WTC11 (cell line): ENCODE measurements at regions not wholly inside any gene's neighbourhood (a gene's known extent, or its start where the extent isn't known, plus 50 kb on each side); places are given as distances from the start of the nearest gene placed in this dataset.

Experiments
- ATAC-seq: fragments of 200-7000 bp; cut with Tn5 transposase; 2 replicates; pipeline ENCODE4 v1.10.0; 2021; ENCODE audit warnings: mild to moderate bottlenecking, moderate library complexity
- CTCF ChIA-PET: fragments of 300-600 bp; sonication (Branson Sonifier 250); formaldehyde crosslinking; loops from one replicate; lab custom pipeline; 2021; ENCODE audit warnings: antibody characterized with exemption; lab: Charles Lee
- POLR2A ChIA-PET: fragments of 350-600 bp; sonication (Branson Sonifier 250); formaldehyde crosslinking; loops from one replicate; lab custom pipeline; 2021; ENCODE audit warnings: antibody characterized with exemption; lab: Charles Lee
- DNase-seq: peaks from one replicate; pipeline ENCODE4 v3.0.0; 2021; ENCODE audit warnings: low spot score
- H3K27ac Mint-ChIP-seq: 2 replicates; pipeline ENCODE4 v1.8.0; 2021; ENCODE audit warnings: mixed read lengths
- H3K27me3 Mint-ChIP-seq: 2 replicates; pipeline ENCODE4 v1.8.0; 2021; ENCODE audit warnings: low read depth, mild to moderate bottlenecking, moderate library complexity, mixed read lengths
- H3K36me3 Mint-ChIP-seq: 2 replicates; pipeline ENCODE4 v1.8.0; 2021; ENCODE audit warnings: mixed read lengths
- H3K4me1 Mint-ChIP-seq: 2 replicates; pipeline ENCODE4 v1.8.0; 2022; ENCODE audit warnings: mixed read lengths
- H3K4me3 Mint-ChIP-seq: 2 replicates; pipeline ENCODE4 v1.8.0; 2021; ENCODE audit warnings: mild to moderate bottlenecking, moderate library complexity, mixed read lengths
- H3K9me3 Mint-ChIP-seq: 2 replicates; pipeline ENCODE4 v1.8.0; 2021; ENCODE audit warnings: mixed read lengths
- AFF4 ChIP-seq: sonication (generic); formaldehyde crosslinking; IDR thresholded peaks from 2 replicates; pipeline ENCODE4 v1.8.1; 2023; ENCODE audit warnings: mild to moderate bottlenecking, missing genetic modification reagents, borderline replicate concordance
- ATF2 ChIP-seq: sonication (generic); formaldehyde crosslinking; IDR thresholded peaks from 2 replicates; pipeline ENCODE4 v1.8.1; 2022; ENCODE audit warnings: low read depth, missing genetic modification reagents, borderline replicate concordance
- CREB1 ChIP-seq: sonication (generic); formaldehyde crosslinking; IDR thresholded peaks from 2 replicates; pipeline ENCODE4 v1.8.0; 2023; ENCODE audit warnings: mild to moderate bottlenecking, missing genetic modification reagents
- ERG ChIP-seq: fragments of 250-450 bp; sonication (Bioruptor Pico); IDR thresholded peaks from 2 replicates; pipeline ENCODE4 v1.8.0; 2021; ENCODE audit warnings: mild to moderate bottlenecking
- FOXP4 ChIP-seq: sonication (generic); formaldehyde crosslinking; IDR thresholded peaks from 2 replicates; pipeline ENCODE4 v1.8.0; 2022; ENCODE audit warnings: mild to moderate bottlenecking, missing genetic modification reagents
- JAZF1 ChIP-seq: fragments of 250-450 bp; sonication (Bioruptor Pico); IDR thresholded peaks from 2 replicates; pipeline ENCODE4 v1.9.0; 2021; ENCODE audit warnings: moderate library complexity, mild to moderate bottlenecking, inconsistent platforms
- JUN ChIP-seq: sonication (generic); formaldehyde crosslinking; IDR thresholded peaks from 2 replicates; pipeline ENCODE4 v1.8.0; 2023; ENCODE audit warnings: mild to moderate bottlenecking, missing genetic modification reagents
- NR2C2 ChIP-seq: sonication (generic); formaldehyde crosslinking; IDR thresholded peaks from 2 replicates; pipeline ENCODE4 v1.8.0; 2022; ENCODE audit warnings: mild to moderate bottlenecking, missing genetic modification reagents
- OVOL2 ChIP-seq: fragments of 250-450 bp; sonication (Bioruptor Pico); IDR thresholded peaks from 2 replicates; pipeline ENCODE4 v1.9.0; 2021; ENCODE audit warnings: mild to moderate bottlenecking, borderline replicate concordance
- TEAD4 ChIP-seq: sonication (generic); formaldehyde crosslinking; IDR thresholded peaks from 2 replicates; pipeline ENCODE4 v1.8.0; 2022; ENCODE audit warnings: mild to moderate bottlenecking, missing genetic modification reagents
- ZBTB21 ChIP-seq: sonication (generic); formaldehyde crosslinking; IDR thresholded peaks from 2 replicates; pipeline ENCODE4 v1.8.1; 2023; ENCODE audit warnings: mild to moderate bottlenecking, missing genetic modification reagents, borderline replicate concordance
- ZNF219 ChIP-seq: sonication (generic); formaldehyde crosslinking; IDR thresholded peaks from 2 replicates; pipeline ENCODE4 v1.8.0; 2023; ENCODE audit warnings: missing genetic modification reagents, mild to moderate bottlenecking, borderline replicate concordance
- ZNF232 ChIP-seq: sonication (generic); formaldehyde crosslinking; IDR thresholded peaks from 2 replicates; pipeline ENCODE4 v1.8.0; 2022; ENCODE audit warnings: mild to moderate bottlenecking, missing genetic modification reagents
- ZNF396 ChIP-seq: fragments of 250-450 bp; sonication (Bioruptor Pico); IDR thresholded peaks from 2 replicates; pipeline ENCODE4 v1.8.0; 2021; ENCODE audit warnings: mild to moderate bottlenecking, moderate library complexity, borderline replicate concordance
- ZNF416 ChIP-seq: fragments of 250-450 bp; sonication (Bioruptor Pico); IDR thresholded peaks from 2 replicates; pipeline ENCODE4 v1.9.0; 2021; ENCODE audit warnings: mild to moderate bottlenecking, inconsistent platforms
- ZNF423 ChIP-seq: fragments of 250-450 bp; sonication (Bioruptor Pico); IDR thresholded peaks from 2 replicates; pipeline ENCODE4 v2.1.2; 2022; ENCODE audit warnings: mild to moderate bottlenecking, moderate library complexity
- ZNF512 ChIP-seq: sonication (generic); formaldehyde crosslinking; IDR thresholded peaks from 2 replicates; pipeline ENCODE4 v1.8.1; 2022; ENCODE audit warnings: missing genetic modification reagents, borderline replicate concordance
- ZNF671 ChIP-seq: fragments of 250-450 bp; sonication (Bioruptor Pico); IDR thresholded peaks from 2 replicates; pipeline ENCODE4 v1.8.0; 2021; ENCODE audit warnings: mild to moderate bottlenecking
- ZSCAN18 ChIP-seq: fragments of 250-450 bp; sonication (Bioruptor Pico); IDR thresholded peaks from 2 replicates; pipeline ENCODE4 v2.1.2; 2022; ENCODE audit warnings: mild to moderate bottlenecking, moderate library complexity

- ATAC-seq (no peak), DNase-seq (no peak)
- no peak overlapping the region for H3K4me3 Mint-ChIP-seq
- no peak overlapping the region for H3K27ac Mint-ChIP-seq
- no peaks in the 10 kb centered on the region for H3K36me3 Mint-ChIP-seq
- TF ChIP-seq ATF2 (CRISPR knock-in tag), result no peak
- no peak for TF ChIP-seq OVOL2 (CRISPR knock-in tag)
- no peak for TF ChIP-seq ZNF671 (CRISPR knock-in tag)
- no peak for TF ChIP-seq ZNF396
- TF ChIP-seq NR2C2 (CRISPR knock-in tag), result no peak
- no peak for TF ChIP-seq JAZF1 (CRISPR knock-in tag)
- TF ChIP-seq JUN (CRISPR knock-in tag), result no peak
- no peak for TF ChIP-seq TEAD4 (CRISPR knock-in tag)
- no peak for TF ChIP-seq ZNF416 (CRISPR knock-in tag)
- TF ChIP-seq AFF4, result no peak
- no peak for TF ChIP-seq FOXP4
- no peak for TF ChIP-seq ZSCAN18 (CRISPR knock-in tag)
- TF ChIP-seq CREB1 (CRISPR knock-in tag), result no peak
- TF ChIP-seq ZBTB21, result no peak
- TF ChIP-seq ZNF232 (CRISPR knock-in tag), result no peak
- no peak for TF ChIP-seq ERG (CRISPR knock-in tag)
- no peak for TF ChIP-seq ZNF219 (CRISPR knock-in tag)
- no peak for TF ChIP-seq ZNF423
- TF ChIP-seq ZNF512 (CRISPR knock-in tag), result no peak
- POLR2A ChIA-PET, result no interaction called here
- no peaks in the 10 kb centered on the region for H3K4me1 Mint-ChIP-seq
- no peaks in the 10 kb centered on the region for H3K27me3 Mint-ChIP-seq
- H3K9me3 Mint-ChIP-seq, result no peaks in the 10 kb centered on the region
- CTCF ChIA-PET, result no interaction called here
Observed at GRCh38 chrX:88883200-88883599, 136.2 kb downstream of the CPXCR1 start.
